NCI-H345 treated with DMSO at 0.1 percent for 48 hours (cell line): ENCODE measurements at regions not wholly inside any gene's neighbourhood (a gene's known extent, or its start where the extent isn't known, plus 50 kb on each side); places are given as distances from the start of the nearest gene placed in this dataset.
"Not testable (repeated sequence)": the region's sequence is repeated elsewhere in the genome, so short reads cannot be mapped to it uniquely, and the experiment has no call there.

Source experiments
- DNase-seq: peaks from one replicate; lab custom pipeline; 2025; ENCODE audit not compliant: unreplicated experiment; lab: John Stamatoyannopoulos, UW

DNA sequence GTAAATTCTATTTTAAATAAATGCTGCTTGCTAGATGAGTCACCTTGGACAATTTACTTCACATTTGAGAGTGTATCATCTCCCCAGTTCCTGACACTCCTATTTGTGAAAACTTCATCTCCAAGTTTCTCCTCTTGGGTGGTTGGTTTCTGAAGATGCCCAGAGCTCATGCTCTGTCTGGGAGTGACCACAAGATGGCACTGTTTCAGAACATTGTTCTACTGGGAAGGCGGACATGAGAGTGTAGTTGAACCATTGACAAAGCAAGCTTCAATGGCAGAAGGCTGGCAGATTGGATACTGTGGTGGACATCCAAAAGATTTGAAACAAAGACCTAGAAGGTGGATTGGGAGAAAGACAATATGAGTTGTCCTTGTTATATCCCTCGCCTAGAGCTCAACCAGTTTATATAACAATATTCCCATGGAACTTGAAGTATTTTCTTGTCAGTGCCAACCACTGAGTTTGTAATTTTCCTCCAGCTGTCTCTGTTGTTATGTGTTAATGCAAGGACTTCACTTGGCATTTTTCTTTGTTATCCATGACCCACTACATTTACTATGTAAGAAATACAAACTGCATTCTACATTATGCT, 234.3 kb upstream of the ANKH start:
- DNase-seq: peak; percentile 2

DNA sequence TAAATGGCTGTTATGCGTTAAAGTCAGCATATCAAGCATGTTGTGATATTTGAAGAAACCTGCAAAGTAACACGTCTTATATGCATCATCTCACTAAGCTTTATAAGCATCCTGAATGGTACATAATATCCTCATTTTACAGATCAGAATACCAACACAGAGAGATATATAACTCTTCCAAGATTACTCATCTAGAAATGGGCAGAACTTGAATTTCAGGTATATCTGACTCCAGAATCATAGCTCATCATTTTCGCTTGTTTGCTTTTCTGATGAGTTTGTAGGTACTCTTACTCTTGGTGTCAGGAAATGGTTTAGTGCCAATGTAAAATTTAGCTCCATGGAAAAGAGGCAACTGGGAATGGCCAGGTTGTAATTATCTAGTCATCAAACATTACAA, 232.3 kb upstream of the ANKH start:
- no peak for DNase-seq

DNA sequence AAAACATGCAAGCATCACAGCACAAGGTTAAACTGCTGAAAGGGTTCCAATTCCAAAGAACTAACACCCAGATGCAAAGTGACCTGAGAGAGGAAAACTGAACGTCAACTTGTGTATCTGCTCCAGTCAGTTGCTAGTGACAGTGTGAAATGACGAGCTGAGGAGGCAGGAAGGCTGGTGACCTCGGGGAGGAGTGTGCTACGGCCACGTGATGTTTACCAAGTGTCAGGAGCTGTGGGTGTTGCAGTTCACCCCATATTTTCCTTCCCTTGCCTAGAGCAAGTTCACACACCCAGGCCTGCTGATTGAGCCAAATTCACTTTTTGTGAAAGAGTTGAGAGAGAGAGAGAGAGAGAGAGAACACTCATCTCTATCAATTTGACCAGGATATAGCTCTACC, 231.6 kb upstream of the ANKH start:
- DNase-seq: no peak

DNA sequence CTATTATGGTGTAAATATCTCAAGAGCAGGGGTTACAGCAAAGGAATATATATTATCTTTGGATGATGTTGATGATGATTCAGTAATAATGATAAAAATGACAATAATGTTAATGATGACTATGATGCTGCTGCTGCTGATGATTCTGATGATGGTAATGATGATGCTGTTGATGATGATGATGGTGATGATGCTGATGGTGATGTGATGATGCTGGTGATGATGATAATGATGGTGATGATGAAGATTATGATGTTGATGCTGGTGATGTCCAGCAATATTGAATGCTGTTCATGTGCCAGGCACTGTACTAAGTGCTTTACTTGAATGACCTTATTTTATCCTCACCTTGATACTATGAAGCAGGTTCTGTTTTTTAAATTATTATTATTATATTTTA, 226.0 kb upstream of the ANKH start:
- no peak for DNase-seq

GRCh38 chr5:15096686-15097085, 225.1 kb upstream of the ANKH start:
- not testable (repeated sequence) for DNase-seq

DNA sequence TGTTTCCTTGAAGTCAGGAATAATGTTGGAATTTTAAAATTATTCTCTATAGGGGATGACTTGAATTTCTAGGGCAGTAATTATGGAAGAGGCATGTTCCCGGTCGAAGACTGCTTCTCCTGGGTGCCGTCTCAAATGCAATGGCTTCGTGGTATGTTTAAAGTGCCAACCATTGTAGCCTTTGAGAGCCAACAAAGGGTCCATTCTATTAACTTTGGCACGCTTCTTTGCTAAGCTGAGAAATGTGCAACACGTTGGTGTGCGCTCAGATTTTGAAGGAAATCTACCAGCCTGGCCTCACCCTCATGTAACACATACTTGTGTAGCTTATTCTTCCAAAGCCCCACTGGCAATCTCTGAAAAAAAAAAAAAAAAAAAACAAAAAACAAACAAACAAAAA, 221.2 kb upstream of the ANKH start:
- no peak for DNase-seq

GRCh38 chr5:15085671-15086070, 214.1 kb upstream of the ANKH start:
- no peak for DNase-seq

DNA sequence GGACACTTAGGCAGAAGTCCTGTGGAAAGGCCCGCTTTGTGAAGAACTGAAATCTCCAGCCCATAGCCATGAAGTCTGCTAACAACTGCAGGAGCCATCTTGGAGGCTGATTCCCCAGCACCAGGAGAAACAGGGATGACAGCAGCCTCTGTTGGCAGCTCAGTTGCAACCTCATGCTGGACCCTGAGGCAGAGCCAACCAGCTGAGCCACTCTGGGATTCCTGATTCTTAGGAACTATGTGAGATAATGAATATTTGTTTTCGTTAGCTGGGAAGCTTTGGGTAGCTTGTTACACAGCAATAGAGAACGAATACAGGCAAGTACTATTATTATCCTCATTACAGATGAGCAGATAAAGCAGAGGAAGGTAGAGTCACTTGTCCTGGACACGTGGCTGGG, 210.5 kb upstream of the ANKH start:
- DNase-seq: no peak

- DNase-seq: no peak
These were observed 208.6 kb upstream of the ANKH start for GRCh38 chr5:15080219-15080618.

DNA sequence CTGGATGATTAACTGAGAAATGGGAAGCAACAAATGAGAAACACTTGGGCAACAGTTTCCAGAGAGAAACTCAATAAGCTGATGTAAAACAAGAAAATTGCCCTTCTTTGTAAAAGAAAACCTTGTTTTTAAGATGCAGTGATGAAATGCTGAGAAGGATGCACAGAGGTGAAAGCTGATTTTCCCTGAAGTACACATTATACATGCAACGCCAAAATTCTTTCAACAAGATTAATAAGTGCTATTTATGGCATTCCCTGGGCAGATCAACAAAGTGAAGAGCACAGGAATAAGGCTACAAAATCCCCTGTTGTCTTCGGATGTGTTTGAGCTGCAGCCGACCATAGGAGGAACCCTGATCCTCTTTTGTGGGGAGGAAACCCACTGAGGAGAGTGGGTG, 208.0 kb upstream of the ANKH start:
- no peak for DNase-seq

- no peak for DNase-seq
These were observed 203.1 kb upstream of the ANKH start for GRCh38 chr5:15074651-15075050.

GRCh38 chr5:15073453-15073852, 201.9 kb upstream of the ANKH start:
- DNase-seq: no peak

DNA sequence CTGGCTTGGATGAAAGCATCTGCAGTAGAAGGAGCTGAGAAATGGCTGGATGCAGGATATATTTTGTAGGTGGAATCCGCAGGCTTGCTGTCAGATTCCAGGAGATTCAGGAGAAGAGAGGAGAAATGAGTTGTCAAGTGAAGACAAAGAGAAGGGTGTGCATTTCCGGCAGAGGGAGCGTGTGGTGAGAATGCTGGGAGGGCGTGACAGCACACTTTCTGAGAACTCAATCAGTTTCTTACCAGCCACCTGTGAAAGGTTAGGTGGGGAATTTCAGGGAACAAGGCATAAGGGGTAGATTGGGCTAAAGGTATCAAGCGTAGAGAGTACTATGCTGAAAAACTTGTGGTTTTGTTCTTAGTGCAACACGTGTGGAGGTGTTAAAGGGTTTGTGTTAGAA, 199.3 kb upstream of the ANKH start:
- no peak for DNase-seq

DNA sequence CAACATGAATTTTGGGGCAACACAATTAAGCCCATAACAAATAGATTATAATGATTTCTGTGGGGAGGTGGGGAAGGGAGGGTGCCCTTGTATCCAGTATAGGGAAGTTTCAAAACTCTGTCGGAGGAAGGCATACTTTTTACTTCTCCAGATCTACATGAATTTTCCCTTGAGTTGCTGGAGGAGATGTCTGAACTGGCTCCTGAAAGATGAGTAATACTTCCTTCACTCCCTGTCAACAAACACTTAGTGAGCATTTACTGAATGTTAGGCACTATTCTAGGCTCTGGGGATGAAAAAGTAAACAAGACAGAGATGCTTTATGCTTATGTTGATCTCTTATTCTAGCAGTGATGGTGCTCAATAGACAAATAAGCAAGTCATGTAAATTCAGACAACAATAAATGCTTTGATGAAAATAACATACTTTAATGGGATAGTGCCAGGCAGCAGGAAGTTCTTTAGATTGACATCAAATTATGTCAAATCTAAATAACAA, 197.9 kb upstream of the ANKH start:
- DNase-seq: no peak

- no peak for DNase-seq
These were observed 193.5 kb upstream of the ANKH start for GRCh38 chr5:15065091-15065490.

DNA sequence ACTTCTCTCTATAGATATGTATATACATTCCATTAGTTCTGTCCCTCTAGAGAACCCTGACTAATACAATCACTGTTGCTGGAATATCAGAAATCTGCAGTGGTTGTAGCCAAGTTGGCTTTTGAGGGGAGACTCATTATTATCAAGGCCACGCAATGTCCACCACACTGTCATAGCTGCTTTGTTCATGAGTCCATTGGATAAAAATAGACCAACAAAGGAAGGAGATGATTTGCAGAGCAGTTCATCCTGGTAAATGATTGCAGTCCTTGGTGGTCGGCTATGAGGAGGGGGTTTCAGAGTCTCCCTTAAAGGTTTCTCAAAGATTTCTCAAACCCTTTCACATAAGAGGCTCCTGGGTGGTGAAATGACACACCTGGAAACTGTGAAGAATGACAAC, 192.8 kb upstream of the ANKH start:
- no peak for DNase-seq

DNA sequence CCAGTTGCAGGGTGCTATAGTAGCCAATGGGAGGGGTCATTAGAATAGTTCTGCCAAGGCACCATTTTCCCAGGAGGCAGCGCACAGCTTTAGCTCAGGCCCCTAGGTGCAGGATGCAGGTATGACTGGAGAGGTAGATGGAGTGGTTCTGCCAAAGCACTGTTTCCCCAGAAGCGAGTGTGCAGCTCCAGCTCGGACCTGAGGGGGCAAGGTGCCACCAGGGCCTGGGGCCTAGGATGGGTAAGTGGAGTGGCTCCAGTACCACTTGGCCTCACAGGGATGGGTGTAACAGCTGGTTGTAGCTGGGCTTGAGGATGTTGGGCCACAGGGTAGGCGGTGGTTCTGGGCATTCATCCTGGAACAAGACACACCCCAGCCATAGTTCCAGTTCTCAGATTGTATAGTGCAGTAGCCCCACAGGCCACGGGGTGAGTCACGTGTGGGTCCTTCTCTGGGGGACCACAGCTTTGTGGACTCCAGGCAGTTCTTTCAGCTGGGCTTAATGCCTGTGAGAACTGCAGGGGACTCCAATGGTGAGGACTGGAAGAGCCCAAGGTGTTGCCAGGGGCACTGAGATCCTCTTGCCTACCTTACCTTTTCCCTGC, 185.5 kb upstream of the ANKH start:
- no peak for DNase-seq

- no peak for DNase-seq
These were observed 172.9 kb upstream of the ANKH start for GRCh38 chr5:15044521-15044920.

DNA sequence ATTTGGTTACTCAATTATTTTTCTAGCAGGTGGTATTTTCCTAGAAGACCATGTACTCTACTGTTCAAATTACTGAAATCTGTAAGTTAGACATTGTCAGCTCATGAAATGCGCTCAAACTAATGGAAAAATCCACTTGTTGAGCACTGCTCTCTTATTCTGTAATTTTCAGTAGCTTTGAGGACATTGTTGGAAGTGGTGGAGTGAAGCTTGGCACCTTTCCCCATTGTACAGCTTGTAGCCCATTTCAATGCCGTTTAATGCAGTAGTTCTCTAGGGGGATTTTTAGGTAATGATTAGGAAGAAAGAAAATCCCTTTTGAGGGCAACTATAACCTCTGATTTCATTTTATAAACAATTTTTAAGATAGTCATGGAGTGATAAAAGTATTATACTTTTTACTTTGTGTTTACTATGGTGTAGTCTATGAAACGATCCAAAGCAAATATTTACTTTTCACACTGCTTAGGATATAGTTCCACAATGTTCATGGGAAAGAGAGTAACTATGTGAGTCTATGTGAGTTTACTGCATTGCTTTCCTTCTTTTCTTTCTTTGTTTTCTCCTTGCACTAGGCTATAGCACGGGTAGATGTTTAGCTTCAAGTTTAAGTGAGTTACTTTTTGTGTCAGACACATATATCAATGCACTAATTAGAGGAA, 165.8 kb upstream of the ANKH start:
- no peak for DNase-seq

DNA sequence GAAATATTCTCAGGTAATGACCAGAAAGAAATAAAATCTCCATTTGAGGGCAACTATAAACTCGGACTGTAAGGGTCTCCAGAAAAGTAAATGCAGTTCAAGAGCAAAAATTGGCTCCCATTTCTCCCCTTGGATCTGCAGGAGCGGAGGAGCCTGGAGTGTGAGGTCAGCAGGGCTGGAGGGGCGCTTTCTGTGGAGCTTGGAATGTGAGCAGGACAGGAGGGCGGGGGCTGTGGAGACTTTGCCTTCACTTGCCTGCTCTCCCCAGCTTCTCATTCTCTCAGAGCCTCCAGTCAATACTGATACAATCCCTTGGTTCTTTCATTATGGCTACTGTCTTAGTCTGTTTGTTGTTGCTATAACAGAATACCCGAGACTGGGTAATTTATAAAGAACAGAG, 162.8 kb upstream of the ANKH start:
- DNase-seq: no peak

DNA sequence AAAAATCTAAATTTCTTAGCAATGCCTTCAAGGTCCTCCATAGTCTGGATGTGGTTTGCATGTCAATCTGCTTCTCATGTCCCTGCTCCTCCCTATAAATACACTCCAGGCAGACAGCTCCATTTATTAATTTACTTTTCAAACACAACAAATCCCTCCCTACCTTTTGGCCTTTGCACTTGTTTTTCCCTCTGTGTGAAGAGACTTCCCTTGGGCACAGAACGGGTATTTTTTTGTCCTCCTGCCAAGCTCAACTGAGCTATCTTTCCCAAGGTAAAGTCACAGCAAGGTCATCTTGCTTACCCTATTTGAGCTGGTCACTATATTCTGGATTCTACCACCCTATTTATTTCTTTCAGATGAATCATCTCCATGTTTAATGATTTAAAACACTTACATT, 159.6 kb upstream of the ANKH start:
- no peak for DNase-seq

- no peak for DNase-seq
These were observed 156.2 kb upstream of the ANKH start for GRCh38 chr5:15027764-15028163.

DNA sequence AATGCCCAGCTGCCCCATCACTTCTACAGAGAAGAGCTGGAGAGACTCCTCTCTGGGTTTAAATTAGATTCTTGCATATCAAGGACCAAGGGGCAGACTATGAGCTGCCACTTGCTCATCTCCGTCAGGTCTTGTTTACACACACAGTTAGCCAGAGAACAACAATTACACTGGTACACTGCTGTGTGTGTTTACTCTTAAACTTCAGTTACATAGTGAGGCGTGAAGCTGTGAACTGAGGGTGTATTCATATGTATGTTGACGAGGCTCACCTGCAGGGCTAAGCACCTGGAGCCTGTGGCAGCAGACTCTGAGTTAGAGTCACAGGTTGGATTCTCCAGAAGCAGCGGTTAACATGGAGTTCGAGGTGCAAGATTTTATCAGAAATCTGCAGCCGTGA, 155.4 kb upstream of the ANKH start:
- DNase-seq: peak; percentile 94
